ENCODE measurements at regions not wholly inside any gene's neighbourhood (a gene's known extent, or its start where the extent isn't known, plus 50 kb on each side); places are given as distances from the start of the nearest gene placed in this dataset.

DNA sequence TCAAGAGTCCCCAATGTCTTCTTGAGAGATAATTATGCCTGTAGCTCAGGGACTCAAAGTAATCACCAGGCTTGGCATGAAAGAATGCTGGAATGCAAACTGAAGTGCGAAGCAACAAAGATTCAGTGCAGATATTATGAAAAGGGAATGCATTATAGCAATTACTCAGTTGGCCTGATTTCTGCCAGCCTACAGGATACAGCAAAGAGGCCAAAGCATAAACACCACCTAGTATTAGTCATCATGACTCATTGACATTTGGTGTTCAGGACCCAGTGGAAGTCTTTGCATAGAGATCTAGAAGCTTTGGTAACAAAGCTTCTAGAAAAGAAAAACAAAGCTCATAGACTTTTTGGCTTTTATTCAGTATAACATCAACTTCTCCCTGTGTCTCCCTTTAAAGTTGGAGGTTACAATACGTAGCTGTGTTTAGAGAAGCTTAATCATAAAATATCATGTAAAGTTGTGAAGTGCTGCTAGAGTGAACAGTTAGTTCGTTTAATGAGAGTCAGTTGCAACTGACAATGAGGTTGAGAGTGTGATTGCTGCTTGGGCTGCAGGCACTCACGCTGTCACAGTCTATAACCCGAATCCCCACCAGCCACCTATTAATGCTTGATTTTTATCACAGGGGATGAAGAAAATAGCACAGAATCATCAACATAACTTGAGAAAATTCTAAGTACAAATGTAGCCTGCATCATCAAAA is 932.7 kb downstream of the TFAP2A start:
- no peak for TF ChIP-seq GATA3 (IDR thresholded peaks at IDR 0.05; ENCODE audit: low read depth, low read length)
- no peak for TF ChIP-seq GATA2 (IDR thresholded peaks at IDR 0.05; ENCODE audit: low read depth, low read length)

DNA sequence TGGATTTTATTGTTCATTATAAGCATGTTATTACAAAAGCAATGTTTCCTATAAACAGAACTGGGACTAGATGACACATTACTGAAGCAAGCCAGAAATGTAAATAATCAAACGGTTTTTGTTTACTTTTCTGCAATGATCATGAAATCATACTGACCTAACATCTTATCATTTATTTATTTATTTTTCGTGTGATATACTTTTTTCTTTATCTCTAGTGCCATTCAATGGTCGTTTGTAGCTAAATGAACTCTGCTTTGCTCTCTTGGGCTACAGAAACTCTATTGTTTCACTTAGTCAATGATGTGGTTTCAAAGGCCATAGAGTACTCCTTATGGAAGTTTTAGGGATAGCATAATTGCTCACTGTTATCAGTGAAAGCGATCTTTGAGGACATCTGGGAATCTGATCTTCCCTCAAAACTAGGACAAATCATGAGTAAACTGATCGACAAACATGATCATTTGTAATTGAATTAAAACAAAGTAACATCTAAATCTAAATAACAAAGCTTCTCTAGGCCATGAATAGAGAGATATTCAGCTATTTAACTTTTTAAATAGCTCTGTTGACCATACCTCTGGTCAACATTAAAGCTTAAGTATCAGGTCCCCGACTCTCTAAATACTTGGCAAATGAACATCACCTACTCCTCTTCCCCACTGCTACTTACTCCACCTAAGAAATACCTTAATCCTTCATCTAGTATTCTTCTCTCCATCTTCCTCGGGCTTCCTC is 933.4 kb downstream of the TFAP2A start:
- no peak for TF ChIP-seq GATA3 (IDR thresholded peaks at IDR 0.05; ENCODE audit: low read depth, low read length)
- no peak for TF ChIP-seq GATA2 (IDR thresholded peaks at IDR 0.05; ENCODE audit: low read depth, low read length)

DNA sequence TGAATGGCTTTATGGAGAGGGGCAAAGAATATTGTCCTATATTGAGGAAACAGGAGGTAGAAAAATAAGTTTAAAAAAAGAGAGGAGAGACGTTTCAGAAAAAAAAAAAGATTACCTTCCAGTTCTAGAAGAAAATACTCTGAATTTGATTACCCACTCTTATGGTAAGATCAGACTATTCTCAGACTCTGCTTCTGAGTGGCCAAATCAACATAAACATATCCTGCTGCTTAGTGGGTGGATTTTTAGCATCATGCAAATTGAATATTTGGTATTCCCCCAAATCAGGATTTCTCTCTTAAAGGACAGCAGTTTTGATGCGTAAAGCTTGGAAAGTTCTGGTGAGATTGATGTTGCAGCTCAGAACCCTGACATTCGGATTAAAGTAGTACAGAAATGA is 946.6 kb downstream of the TFAP2A start:
- TF ChIP-seq GATA3 (IDR thresholded peaks at IDR 0.05; ENCODE audit: low read depth, low read length) (no peak), GATA2 (IDR thresholded peaks at IDR 0.05; ENCODE audit: low read depth, low read length) (no peak)

DNA sequence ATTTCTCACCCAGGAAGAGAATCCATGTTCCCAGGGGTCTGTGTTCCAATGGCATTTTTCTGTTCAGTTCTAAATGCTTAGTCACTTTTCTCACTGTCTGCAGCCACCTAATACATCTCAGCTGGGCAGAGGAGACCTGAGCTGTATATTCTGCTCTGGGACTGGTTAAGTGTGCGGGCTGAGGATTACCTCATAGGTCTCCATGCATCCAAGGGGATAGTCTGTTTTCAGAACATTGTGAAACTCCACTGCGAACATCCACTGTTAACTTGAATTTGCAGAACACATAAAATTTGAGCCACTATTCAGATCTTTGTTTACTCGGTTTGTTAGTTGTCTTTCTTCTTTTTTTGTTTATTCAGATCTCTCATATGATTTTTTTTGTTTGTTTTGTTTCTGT is 947.1 kb downstream of the TFAP2A start:
- TF ChIP-seq GATA3 (IDR thresholded peaks at IDR 0.05; ENCODE audit: low read depth, low read length) = no peak
- no peak for TF ChIP-seq GATA2 (IDR thresholded peaks at IDR 0.05; ENCODE audit: low read depth, low read length)

DNA sequence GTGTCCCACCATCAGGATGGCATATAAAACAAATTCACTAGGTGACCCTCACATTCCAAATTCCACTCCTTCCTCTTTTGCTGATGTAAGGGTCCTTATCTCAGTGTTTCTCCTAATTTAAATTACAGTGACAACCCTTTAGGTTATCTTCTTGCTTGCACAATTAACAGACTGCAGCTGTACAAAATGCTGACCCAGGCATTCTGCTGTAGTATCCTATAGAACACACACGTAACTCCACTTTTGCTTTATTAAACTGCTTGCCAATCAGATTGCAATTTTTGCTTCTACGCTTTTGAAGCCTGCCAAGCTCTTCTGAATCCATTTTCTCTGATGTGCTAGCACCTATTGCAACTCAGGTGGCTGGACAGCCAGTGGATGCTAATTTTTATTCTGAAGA is 950.3 kb downstream of the TFAP2A start:
- TF ChIP-seq GATA3 (IDR thresholded peaks at IDR 0.05; ENCODE audit: low read depth, low read length) (no peak), GATA2 (IDR thresholded peaks at IDR 0.05; ENCODE audit: low read depth, low read length) (no peak)

DNA sequence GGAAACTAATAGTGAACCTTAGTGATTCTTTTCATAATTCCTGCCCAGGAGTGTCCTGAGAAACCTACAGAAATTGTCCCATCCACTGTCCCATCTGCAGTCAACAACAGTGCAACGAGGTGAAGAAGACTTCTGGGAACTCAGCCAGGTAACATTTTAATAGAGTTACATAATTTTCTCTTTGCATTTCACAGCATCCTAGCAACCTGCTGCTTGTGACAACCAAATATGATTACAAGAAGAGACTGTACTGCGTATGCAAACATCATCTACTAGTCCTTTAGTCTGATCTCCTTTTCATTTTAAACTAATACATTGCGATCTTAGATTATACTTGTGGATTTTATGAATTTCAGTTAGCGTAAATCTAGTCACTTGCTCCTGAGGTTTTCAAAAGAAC is 951.6 kb downstream of the TFAP2A start:
- TF ChIP-seq GATA3 (IDR thresholded peaks at IDR 0.05; ENCODE audit: low read depth, low read length) = no peak
- TF ChIP-seq GATA2 (IDR thresholded peaks at IDR 0.05; ENCODE audit: low read depth, low read length) = no peak

DNA sequence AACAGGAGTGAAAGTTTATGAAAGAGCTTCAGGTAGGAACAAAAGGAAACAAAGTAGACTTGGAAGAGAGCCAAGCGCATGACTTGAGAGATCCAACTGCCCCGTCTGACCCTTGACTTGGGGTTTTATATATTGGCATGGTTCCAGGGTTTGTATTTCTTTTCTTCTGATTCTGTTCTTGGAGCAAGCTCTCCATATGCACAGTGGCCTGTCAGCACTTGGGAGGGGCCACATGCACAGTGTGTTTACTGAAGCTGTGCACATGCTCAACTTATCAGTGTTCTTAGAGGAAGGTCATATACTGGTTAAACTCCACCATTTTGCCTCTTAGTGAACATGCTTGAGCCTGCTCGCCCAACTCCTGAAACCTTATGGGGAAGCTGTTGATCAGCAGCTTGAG is 953.7 kb downstream of the TFAP2A start:
- TF ChIP-seq GATA3 (IDR thresholded peaks at IDR 0.05; ENCODE audit: low read depth, low read length) = no peak
- no peak for TF ChIP-seq GATA2 (IDR thresholded peaks at IDR 0.05; ENCODE audit: low read depth, low read length)

DNA sequence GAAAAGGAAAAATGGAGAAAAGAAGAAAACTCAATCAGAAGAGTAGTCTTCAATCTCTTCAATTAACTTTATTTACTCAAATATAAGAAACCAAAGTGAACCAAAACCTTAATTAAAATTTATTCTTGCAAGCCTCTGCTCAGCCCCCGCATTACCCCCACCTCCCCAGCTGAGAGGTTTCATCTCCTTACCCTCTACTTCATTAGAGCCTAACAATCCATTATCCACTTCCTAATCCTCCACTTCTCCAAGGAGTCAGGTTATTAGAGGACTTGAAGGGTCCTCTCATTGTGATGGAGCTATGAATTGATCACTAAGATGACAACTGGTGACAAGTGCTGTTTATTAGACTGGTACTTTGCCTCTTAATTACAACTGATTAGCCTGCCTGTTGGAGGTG is 956.5 kb downstream of the TFAP2A start:
- TF ChIP-seq GATA3 (IDR thresholded peaks at IDR 0.05; ENCODE audit: low read depth, low read length) = no peak
- no peak for TF ChIP-seq GATA2 (IDR thresholded peaks at IDR 0.05; ENCODE audit: low read depth, low read length)

DNA sequence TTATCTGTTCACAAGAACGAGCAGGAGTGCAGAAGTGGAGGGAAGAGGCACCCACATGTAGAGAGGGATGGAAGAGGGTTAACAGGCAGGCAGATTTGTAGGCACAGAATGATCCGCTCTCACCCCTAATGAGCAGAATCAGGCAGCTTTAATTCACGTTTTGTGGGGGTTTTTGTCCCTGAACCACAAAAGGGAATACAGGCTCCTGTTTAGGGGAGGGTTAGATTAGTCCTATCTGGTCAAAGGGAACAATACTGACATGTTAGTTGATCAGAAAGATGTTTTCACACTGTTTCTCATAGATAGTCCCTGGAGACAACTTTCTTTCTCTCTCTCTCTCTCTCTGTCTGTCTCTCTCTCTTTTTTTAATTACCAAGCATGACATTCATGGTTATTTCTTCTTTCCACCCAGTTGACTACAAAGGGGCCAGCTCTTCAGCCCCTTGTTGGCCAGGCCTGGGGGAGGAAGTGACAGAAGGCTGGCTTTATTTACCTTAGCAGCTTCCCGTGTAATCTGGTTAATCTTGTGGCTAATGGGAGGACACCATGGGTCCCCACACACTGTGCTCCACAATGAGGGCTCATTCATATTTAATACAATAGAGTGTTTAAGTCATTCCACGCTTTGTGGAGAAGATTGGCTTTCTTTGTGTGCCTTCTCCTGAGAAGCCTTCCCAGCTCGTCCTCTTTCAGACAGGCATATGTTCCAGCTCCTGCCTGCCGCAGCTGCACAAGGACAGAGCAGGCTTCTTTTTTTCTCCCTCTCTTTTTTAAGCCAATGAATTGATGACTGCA is 958.8 kb downstream of the TFAP2A start:
- TF ChIP-seq GATA3 (IDR thresholded peaks at IDR 0.05; ENCODE audit: low read depth, low read length) = no peak
- no peak for TF ChIP-seq GATA2 (IDR thresholded peaks at IDR 0.05; ENCODE audit: low read depth, low read length)

DNA sequence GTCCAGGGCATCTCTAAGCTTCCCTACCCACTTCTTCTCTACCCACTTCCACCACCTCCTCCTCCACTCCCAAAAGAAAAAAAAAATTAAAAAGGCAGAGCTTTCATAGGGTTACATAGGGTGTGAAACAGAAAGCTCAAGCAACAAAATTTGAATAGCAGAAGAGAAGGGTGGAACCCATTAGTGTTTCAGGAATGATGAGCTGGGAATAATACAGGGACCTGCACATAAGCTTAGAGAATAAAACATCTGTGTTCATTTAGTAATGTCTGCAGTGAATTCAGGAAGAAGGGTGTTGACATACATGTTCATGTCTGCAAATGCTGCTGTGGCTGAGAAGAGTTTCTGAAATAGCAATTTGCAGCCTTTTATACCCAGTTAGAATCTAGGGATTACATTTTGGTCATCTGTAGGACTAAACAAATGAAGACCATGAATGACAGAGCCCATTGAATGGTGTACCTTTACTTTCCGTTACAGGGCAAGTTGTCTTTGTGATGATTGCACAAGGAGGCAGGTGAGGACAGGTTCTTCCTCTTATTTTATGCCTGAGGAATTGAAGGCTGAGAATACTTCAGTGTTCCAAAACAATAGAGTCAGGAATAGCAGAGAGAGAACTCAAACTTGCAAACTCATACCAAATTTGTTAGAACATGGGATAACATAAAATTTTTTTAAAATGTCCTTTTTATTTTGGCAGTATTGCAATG is 975.1 kb downstream of the TFAP2A start:
- TF ChIP-seq GATA3 (IDR thresholded peaks at IDR 0.05; ENCODE audit: low read depth, low read length) = no peak
- no peak for TF ChIP-seq GATA2 (IDR thresholded peaks at IDR 0.05; ENCODE audit: low read depth, low read length)

DNA sequence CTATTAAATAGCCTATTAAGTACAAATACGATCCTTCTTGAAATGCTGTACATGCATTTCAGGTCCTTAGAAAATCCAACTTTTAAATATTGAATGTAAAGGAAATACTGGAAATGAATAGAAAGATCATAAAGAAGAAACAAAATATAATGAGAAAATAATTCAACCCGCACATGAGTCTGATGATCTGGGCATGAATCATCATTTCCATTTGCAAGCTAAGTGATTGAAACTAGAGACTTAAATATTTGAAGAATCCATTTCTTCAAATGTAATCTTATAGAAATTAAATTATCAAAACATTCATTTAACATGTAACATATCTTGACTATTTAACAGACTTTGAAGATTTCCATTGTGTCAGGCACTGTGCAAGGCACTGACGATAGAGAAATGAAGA is 977.0 kb downstream of the TFAP2A start:
- TF ChIP-seq GATA2 (IDR thresholded peaks at IDR 0.05; ENCODE audit: low read depth, low read length) (no peak), GATA3 (IDR thresholded peaks at IDR 0.05; ENCODE audit: low read depth, low read length) (no peak)

DNA sequence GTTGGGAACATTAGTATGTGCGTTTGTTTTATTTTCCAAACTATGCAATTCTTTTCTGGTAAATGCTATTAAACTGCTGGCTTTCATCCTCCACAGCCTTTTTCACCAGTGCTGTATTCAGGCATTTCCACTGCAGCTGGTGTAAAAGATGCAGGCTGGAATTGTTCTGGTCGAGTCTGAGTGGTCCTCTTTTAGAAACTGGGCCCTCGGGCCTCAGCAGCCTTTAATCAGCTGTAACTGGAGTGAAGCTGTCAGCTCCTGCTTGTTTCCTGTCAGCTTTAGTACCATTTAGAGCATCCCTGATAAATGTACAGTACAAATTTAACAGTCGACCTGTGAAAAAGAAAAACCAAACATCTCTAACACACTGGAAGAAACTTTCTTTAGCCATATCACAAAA is 979.6 kb downstream of the TFAP2A start:
- TF ChIP-seq GATA3 (IDR thresholded peaks at IDR 0.05; ENCODE audit: low read depth, low read length) (no peak), GATA2 (IDR thresholded peaks at IDR 0.05; ENCODE audit: low read depth, low read length) (no peak)

DNA sequence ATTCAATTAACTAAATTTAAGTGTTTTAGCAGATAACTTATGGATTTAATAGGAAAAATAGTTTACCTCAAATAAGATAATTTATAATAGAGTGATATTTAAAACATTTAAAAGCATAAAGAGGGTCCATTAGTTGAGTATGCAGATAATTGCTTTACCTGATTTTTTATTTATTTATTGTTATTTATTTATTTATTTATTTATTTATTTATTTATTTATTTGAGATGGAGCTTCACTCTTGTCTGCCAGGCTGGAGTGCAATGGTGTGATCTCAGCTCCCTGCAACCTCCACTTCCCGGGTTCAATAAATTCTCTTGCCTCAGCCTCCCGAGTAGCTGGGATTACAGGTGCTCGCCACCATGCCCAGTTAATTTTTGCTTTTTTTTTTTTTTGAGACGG is 982.9 kb downstream of the TFAP2A start:
- TF ChIP-seq GATA3 (IDR thresholded peaks at IDR 0.05; ENCODE audit: low read depth, low read length) (no peak), GATA2 (IDR thresholded peaks at IDR 0.05; ENCODE audit: low read depth, low read length) (no peak)

All from SH-SY5Y (cell line).